ENCODE measurements at regions not wholly inside any gene's neighbourhood (a gene's known extent, or its start where the extent isn't known, plus 50 kb on each side); places are given as distances from the start of the nearest gene placed in this dataset.

GRCh38 chr2:19677825-19678518 is 223.8 kb downstream of the TTC32 start:
- DNase-seq (peak in 2 of 3 donors; percentile 49 to 86), ATAC-seq (peak in 3 of 4 donors; percentile 25 to 79 (median 76))
- Histone ChIP-seq H3K27ac (no peak overlapping the region), H3K4me1 (peaks cover 0 to 5% (median 0%) of the 10 kb centered on the region in 4 donors), H3K4me3 (no peak overlapping the region), H3K9me3 (no peaks in the 10 kb centered on the region), H3K27me3 (no peaks in the 10 kb centered on the region), H3K36me3 (no peaks in the 10 kb centered on the region)
- 35% methylated on average over 10 of the region's 17 CpGs for WGBS (ENCODE audit: insufficient coverage, low coverage, low lambda C conversion rate, missing lambda C conversion rate)
- intact Hi-C loops (cut with DNase I): no loop called here
- TF ChIP-seq POLR2A (IDR thresholded peaks at IDR 0.05): no peak
- TF ChIP-seq, protein P1, sequence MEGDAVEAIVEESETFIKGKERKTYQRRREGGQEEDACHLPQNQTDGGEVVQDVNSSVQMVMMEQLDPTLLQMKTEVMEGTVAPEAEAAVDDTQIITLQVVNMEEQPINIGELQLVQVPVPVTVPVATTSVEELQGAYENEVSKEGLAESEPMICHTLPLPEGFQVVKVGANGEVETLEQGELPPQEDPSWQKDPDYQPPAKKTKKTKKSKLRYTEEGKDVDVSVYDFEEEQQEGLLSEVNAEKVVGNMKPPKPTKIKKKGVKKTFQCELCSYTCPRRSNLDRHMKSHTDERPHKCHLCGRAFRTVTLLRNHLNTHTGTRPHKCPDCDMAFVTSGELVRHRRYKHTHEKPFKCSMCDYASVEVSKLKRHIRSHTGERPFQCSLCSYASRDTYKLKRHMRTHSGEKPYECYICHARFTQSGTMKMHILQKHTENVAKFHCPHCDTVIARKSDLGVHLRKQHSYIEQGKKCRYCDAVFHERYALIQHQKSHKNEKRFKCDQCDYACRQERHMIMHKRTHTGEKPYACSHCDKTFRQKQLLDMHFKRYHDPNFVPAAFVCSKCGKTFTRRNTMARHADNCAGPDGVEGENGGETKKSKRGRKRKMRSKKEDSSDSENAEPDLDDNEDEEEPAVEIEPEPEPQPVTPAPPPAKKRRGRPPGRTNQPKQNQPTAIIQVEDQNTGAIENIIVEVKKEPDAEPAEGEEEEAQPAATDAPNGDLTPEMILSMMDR (IDR thresholded peaks at IDR 0.05): no peak

DNA sequence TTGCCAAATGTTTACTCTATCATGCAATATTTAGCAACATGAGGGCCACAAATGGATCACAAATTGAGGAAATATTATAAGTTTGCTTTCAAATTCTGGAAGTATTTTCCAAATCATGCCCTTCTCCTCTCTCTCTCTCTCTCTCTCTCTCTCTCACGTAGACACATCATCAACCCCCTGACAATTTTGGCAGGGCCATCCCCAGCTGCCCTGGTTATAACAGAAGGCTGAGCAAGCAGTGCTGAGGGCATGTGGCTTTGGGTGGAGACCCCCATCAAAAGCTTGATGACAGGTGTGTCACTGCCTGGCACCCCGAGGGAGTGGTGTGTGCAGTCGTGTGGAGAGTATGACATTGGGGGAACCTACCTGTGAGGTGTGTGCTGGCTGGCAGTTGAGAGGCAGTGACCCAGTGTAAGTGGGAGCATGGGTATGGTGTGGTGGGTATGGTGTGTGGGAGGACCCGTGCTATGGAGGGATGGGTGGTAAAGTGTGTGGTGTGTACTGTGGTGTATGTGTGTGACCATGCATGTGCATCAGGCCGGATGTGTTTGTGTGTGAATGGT is 224.5 kb downstream of the TTC32 start:
- ATAC-seq: no peak
- TF ChIP-seq POLR2A (IDR thresholded peaks at IDR 0.05): no peak
- TF ChIP-seq, protein P1 (IDR thresholded peaks at IDR 0.05): no peak
- Histone ChIP-seq H3K9me3 (no peaks in the 10 kb centered on the region), H3K27me3 (no peaks in the 10 kb centered on the region), H3K4me1 (peaks cover 0 to 5% (median 0%) of the 10 kb centered on the region in 4 donors), H3K27ac (no peak overlapping the region), H3K4me3 (no peak overlapping the region), H3K36me3 (no peaks in the 10 kb centered on the region)
- DNase-seq: no peak
- WGBS (ENCODE audit: insufficient coverage, low coverage, low lambda C conversion rate, missing lambda C conversion rate): 77% methylated on average over 5 of the region's 5 CpGs
- intact Hi-C loops (cut with DNase I): no loop called here

DNA sequence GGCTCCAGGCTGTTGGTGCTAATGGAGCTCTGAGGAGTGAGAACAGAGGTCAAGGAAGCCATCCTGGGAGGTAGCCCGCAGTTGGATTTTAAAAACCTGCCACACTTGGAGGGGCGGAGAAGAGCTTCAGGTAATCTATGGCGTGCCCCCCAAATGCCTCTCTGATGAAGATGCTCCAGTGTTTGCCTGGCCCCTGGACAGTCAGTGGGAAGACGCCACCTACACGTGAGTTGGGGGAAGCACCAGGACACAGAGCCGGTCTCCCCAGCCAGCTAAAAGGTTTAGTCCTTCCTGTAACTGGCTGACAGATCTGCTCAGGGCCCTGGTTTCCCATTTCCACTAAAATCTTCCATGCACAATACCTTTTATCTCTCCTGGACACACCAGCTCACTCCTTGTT is 225.0 kb downstream of the TTC32 start:
- H3K27me3 ChIP-seq: no peaks in the 10 kb centered on the region
- H3K36me3 ChIP-seq: no peaks in the 10 kb centered on the region
- no peak overlapping the region for H3K27ac ChIP-seq
- intact Hi-C loops (cut with DNase I): no loop called here
- DNase-seq: no peak
- WGBS (ENCODE audit: insufficient coverage, low coverage, low lambda C conversion rate, missing lambda C conversion rate): 60% methylated on average over 1 of the region's 6 CpGs
- peaks cover 0 to 5% (median 0%) of the 10 kb centered on the region in 4 donors for H3K4me1 ChIP-seq
- H3K9me3 ChIP-seq: no peaks in the 10 kb centered on the region
- no peak overlapping the region for H3K4me3 ChIP-seq
- ATAC-seq: no peak
- TF ChIP-seq, protein P1 (IDR thresholded peaks at IDR 0.05): no peak
- TF ChIP-seq POLR2A (IDR thresholded peaks at IDR 0.05): no peak

GRCh38 chr2:19675856-19676460 is 225.8 kb downstream of the TTC32 start:
- intact Hi-C loops (cut with DNase I): no loop called here
- H3K36me3 ChIP-seq: no peaks in the 10 kb centered on the region
- DNase-seq (no peak), ATAC-seq (no peak)
- H3K4me1 ChIP-seq: peaks cover 0 to 5% (median 0%) of the 10 kb centered on the region in 4 donors
- 78% methylated on average over 8 of the region's 13 CpGs for WGBS (ENCODE audit: insufficient coverage, low coverage, low lambda C conversion rate, missing lambda C conversion rate)
- no peaks in the 10 kb centered on the region for H3K27me3 ChIP-seq
- H3K4me3 ChIP-seq: no peak overlapping the region
- H3K27ac ChIP-seq: no peak overlapping the region
- TF ChIP-seq, protein P1 (IDR thresholded peaks at IDR 0.05): no peak
- TF ChIP-seq POLR2A (IDR thresholded peaks at IDR 0.05): no peak
- H3K9me3 ChIP-seq: no peaks in the 10 kb centered on the region

Measured in right lobe of liver (tissue), 6 donors.